GM21381 (cell line): ENCODE measurements at regions not wholly inside any gene's neighbourhood (a gene's known extent, or its start where the extent isn't known, plus 50 kb on each side); places are given as distances from the start of the nearest gene placed in this dataset.

Experiments
- ATAC-seq: cut with Tn5 transposase; IDR thresholded peaks from one replicate; pipeline ENCODE4 v1.9.1; 2021; ENCODE audit warnings: mild to moderate bottlenecking, moderate library complexity; ENCODE audit not compliant: unreplicated experiment

DNA sequence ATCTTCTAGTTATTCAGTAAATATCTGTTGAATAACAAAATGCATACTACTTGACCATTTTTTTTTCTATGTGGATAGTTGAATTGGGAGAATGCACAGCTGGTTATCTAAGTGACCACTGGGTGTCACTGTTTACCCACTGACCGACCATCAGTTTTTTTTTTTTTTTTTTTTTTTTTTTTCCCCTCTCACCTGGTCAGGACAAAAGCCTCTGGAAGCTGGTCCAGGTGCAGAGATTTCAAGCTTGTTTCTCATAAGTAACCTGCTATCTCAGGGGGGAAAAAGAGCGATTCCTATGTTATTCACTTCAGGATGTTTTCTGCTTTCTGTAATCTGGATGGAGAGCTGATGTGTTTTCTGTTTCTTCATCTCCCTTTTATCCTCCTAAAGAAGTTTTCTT is 256.0 kb downstream of the DCDC2C start:
- ATAC-seq: no peak

DNA sequence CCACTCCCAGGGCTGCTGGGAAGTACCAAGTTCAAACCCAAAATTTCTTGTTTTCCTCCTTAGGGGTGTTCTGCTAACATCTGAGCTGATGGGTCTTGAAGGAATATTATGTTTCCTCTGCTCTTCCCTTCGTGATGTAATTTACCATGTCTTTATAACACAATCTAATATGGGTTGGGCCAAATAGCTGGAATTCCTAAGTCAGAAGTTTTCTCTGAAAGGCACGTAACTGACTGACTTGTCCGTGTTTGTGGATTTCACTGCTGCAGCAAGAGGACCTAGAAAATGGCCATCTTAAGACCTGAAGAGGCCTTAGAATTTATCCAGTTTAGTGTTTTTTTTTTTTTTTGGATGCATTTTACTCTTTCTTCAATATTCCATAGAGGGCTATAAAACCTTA is 256.7 kb downstream of the DCDC2C start:
- no peak for ATAC-seq

DNA sequence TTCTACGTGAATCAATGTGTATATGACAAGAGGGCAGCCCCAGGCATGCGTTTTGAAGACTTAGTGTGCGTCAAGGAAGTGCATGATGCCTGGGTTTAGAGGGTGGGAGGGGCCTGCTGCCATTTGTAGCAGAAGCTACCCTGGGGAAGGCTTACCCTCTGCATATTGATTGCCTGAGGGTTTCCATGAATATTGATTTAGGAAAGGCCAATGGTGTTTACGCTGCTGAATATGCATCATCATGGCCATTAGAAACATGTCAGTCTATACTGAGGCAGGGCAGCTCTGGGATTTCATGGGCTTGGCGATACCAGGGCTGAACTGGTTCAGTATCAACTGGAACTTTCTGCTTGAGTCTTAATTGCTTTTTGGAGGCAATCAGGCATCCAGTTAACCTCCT is 259.3 kb downstream of the DCDC2C start:
- ATAC-seq: no peak

DNA sequence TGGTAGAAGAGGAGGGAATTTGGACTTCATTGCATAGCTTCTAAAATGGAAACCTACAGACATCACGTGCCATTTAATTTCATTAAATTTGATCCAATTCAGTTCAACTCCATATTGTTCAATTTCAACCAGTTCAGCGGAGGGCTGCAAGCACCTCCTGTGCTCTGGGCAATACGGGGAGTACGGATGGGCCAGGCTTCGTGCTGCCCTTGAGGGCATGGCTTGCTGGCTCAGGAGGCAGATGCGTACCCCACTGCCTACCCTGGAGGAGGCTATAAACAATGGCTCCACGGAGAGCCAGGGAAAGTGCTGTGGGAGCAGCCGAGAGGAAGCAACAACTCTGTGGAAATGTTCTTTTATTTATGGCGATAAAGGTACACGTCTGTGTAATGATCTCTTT is 261.8 kb downstream of the DCDC2C start:
- no peak for ATAC-seq

DNA sequence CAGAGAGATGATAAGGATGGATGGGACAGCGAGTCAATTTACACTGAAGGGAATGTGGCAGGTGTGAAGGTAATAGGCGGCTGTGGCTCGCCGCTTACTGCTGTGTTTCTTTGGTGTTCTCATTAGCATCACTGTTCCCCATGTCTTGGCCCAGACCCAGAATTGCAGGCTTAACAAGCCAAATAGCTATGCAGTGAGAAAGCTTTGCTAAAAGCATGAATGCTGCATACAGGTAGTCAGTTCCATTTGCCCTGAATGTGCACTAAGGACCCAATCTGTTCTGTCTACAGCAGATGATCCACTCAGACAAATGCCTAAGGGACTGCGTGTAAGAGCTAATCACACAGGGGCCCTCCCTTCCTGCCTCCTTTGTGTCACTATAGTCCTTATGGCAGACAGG is 262.6 kb downstream of the DCDC2C start:
- ATAC-seq: no peak

DNA sequence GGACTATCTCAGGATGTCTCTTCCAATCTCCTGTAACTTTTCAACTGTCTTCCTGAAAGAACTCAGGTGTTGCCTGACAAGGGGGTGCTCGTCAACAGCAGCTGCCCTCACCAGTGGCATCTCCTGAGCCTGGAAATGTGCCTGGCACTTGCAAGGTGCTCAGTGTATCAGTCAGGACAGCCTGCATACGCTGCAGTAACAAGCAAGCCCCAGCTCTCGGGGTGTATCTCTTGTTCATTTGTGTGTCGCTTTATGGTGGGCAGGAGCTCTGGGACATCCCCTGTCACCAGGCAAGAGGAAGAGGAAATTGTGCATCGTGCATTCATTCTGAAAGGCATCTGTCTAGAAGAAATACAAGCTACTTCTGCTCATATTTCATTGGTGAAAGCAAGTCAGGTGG is 263.1 kb downstream of the DCDC2C start:
- no peak for ATAC-seq

DNA sequence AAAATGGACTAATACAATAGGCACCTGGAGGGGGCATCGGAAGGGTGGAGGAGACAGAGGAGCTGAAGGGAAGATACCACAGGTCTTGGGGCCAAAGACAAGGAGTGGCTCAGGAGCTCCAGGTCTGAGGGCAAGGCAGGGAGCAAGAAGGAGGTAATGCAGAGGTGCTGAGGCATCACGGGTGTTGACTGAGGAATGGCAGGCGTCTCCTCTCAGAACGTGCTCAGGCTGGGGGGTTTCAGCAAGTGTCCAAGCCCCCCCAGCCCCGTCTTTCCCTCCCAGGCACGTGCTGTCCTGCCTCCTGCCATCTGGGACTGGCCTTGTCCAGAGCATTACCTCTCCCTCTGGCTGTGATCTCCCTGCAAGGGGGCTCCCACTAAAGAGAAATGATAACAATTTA is 265.4 kb downstream of the DCDC2C start:
- no peak for ATAC-seq

DNA sequence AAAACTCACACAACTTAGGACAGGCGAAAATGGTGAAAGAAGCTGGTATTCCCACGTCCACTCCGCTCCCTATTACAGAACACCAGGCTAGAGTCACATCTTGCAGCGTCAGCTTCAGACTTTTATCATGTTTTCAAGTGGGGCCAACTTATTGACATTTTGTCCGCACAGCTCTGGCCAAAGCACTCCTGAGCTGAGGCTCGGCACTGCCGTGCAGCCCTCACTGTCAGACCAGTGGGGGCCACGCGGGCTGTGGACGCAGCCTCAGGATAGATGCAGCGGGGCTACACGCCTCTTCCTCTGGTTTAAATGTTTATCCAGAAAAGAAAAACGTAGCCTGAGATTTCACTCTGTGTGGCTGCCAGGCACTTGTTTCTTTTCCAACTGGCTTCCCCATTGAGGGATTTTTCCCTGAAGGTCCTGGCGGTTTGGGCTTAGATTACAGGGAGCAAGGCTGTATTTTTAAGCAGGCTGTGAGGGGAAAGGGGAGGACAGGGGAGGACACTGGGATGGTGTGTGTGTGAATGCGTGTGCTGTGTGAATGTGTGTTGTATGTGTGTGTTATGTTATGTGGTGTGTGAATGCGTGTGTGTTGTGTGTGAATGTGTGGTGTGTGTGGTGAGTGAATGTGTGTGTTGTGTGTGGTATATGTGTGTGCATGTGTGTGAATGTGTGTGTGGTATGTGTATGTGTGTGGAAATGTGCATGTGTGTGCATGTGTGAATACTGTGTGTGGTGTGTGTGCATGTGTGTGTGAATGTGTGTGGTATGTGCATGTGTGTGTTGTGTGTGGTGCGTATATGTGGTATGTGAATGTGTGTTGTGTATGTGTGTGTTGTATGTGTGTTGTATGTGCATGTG is 267.6 kb downstream of the DCDC2C start:
- ATAC-seq: no peak

DNA sequence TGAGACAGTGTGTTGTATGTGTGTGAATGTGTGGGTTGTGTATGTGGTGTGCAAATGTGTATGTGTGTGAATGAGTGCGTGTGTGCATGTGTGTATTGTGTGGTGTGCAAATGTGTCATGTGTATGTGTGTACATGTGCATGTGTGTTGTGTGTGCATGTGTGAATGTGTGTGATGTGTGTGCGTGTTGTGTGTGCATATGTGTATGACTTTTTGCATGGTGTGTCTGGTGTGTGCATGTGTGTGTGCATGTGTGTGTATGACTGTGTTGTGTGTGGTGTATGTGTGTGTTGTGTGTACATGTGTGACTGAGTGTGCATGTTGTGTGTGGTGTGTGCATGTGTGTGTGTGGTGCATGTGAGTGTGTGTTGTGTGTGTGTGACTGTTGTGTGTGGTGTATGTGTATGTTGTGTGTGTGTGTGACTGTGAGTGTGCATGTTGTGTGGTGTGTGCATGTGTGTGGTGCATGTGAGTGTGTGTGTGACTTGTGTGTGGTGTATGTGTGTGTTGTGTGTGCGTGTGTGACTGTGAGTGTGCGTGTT is 268.3 kb downstream of the DCDC2C start:
- ATAC-seq: no peak

DNA sequence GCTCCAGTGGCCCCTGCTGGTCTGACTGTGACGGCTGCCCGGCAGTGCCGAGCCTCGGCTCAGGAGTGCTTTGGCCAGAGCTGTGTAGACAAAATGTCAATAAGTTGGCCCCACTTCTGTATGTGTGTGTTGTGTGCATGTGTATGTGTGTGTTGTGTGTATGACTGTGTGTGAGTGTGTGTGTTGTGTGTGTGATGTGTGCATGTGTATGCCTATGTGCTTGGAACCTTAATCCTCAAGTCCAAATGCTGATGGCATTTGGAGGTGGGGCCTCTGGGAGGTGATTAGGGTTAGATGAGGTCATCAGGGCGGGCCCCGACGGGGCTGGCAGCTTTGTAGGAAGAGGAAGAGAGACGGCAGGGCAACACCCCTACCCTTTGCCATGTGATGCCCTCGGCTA is 269.0 kb downstream of the DCDC2C start:
- ATAC-seq: no peak

DNA sequence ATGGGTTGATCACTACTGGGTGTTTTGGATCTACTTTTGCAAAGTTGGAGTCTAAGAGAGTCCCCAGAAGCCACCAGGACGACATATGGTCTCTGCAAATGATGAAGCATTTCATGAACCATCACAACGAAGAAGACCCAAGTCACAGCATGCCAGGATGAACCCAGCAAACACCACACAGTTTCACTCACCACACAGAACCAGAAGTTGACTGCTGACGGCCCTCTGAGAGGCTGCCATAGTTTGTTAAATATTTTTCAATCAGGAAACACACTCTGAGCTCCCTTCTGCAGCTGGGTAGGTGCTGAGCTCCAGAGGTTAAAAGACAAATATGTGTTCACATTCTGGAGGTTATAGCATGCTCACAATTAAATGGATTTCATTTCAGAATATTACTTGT is 271.4 kb downstream of the DCDC2C start:
- ATAC-seq: no peak

DNA sequence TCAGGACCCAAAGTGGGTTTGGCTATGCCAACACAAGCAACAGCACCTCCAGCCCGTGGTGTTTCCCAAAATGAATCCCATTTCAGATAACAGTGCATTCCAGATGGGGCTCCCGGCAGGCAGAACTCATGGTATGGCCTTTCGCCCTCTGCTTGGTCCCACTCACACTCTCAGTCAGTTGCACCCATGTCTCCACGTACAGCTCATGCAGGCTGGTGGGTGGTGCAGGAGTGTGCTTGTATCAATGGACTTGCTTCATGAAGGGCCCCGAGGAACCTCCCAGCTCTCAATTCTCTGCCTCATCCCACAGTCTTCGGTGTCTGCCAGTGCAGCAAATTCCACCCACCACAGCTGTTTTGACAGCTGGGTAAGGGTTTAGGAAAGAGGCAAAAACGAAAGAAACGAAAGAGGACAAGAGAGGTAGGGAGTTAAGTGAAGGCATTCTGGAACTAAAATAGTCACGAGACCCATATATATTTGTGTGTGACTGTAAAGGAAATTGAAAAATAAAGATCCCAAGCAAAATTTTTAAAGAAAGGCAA is 278.1 kb downstream of the DCDC2C start:
- ATAC-seq: no peak

DNA sequence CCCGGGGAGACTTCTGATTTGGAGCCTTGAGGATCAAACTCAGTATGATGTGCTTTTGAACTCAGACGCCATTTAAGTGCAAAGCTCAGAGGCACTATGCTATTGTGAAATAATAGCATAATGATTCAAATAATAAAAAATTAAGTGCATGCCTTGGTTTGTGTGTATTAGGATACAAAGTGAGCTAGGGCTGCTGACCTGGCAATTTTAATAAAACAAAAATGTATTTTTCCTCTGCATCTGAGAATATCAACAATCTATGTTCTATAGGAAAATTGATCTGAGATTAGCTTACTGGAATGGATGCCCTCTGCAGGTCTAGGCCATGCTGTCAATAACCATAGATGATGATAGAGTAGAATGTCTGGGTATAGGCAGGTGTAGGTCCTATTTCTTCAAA is 278.8 kb downstream of the DCDC2C start:
- ATAC-seq: no peak

DNA sequence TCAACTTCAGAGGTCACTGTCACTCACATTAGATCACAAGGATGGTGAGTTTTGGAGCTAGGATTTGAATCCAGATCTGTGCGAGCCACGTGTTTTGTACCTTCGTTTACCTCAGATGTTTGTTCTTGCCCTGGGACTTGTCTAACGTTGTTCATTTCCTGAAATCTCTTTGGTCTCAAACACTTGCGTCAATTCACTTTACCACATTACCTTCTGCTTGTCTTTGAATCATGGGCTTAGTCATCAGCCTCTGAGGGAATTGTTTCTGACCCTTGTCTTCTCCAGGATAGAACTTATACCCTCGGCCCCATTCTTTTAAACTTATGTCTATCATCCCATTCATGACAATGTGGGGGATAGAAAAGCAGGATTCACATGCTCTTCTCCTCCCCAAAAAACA is 282.7 kb downstream of the DCDC2C start:
- no peak for ATAC-seq

DNA sequence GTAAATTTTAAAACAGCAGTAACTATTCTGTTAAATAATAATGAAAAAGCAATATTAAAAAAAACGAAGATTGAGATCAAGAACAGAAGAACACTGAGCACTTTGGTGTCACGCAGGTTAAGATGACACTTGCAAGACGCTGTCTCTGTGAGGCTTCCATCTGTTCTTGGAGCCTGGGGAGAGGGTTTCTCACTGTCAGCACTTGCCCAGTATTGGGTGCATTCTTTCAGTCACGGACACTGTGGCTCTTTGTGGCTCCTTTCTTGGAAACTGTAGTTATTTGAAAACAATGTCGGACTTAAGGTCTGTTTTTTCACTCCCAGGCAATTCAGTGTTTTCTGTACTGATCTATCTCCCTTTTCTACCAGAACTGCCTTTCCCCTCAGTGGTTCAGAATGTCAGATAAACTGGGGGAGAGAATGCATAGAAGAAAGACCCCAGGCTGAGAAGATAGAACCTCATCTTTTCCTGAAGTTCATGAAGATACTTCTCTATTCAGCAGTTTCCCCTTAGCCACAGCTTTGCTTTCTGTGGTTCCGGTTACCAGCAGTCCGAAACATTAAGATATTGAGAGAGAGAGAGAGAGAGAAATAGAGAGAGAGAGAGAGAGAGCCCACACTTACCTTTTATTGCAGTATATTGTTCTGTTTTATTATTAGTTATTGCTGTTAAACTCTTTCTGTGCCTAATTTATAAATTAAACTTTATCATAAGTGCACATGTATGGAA is 283.3 kb downstream of the DCDC2C start:
- ATAC-seq: no peak

DNA sequence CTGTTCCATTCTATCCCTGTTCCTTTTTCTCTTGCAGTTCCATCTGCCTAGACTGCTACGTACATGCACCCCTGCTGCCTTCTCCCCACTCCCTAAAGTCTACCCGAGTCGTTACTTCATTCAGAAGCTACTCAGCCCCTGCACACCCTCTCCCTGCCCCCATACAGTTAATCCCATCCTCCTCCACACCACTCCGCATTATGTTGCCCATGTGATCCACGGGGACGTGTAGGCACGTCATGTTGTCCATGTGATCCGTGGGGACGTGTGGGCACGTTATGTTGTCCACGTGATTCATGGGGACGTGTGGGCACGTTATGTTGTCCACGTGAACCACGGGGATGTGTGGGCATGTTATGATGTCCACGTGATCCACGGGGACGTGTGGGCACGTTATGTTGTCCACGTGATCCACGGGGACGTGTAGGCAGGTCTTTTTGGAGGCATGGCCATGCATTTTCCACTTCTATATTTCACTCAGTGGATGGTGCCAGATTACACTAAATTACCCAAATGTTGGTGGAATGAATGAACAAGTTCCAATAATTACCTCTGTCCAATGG is 299.5 kb downstream of the DCDC2C start:
- ATAC-seq: no peak

DNA sequence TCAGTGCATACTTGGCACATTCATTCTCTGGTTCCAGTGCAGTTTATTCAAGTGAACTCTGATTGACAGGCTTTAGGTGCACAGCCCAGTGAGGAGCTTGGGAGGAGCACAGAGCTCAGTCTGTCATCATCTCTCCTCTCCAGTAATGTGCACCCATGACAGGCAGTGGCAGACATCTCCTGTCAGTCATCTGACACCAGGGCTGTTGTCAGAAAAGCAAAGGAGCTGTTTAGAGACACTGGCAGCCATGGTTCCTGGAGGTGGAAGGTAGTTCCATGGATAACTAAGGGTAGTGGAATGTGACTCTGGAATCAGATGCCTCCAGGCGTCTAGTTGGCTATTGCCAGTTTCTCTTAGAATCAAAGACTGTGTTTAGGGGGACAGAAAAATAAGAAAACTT is 308.8 kb downstream of the DCDC2C start:
- ATAC-seq: no peak

DNA sequence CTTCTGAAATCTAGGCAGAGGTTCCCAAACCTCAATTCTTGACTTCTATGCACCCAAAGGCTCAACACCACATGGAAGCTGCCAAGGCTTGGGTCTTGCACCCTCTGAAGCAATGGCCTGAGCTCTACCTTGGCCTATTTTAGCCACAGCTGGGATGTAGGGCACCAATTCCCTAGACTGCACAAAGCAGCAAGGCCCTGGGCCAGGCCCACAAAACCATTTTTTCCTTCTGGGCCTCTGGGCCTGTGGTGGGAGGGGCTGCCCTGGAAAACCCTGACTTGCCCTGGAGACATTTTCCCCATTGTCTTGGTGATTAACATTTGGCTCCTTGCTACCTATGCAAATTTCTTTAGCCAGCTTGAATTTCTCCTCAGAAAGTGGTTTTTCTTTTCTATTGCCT is 315.2 kb downstream of the DCDC2C start:
- ATAC-seq: no peak

DNA sequence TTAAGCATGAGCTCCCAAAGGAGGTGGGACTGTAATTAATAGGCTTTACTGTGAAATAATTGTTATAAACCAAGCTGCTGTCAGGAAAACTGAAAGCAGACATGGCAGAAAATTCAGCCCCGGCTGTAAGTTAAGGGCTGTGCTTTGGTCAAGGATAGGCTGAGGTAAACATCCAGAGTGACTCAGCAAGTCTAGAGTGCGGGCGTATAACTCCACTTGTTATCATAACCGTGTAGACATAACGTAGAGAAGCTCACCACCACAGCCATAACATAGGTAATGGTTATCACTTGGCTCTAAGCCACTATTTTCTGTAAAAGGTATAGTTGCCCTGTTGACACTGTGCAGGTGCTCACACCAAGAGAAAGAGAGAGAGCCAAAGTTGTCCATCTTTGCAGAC is 316.8 kb downstream of the DCDC2C start:
- no peak for ATAC-seq

DNA sequence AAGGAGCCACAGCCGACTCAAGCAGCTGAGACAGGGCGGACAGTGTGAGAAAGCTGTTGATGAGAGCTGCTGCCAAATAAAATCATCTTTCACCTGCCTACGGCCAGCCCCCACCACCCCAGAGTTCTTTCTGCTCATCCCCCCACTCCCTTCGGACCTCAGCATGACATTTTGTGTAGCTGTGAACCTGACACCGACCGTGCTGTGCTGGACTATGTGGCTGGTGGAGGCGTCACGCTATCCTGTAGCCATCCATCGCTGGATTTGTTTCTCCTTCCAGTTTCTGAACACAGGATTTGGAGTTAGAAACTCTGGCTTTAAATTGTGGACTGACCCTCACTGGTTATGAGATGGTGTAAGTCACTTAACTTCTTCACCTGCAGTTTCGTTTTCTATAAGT is 317.3 kb downstream of the DCDC2C start:
- ATAC-seq: no peak

DNA sequence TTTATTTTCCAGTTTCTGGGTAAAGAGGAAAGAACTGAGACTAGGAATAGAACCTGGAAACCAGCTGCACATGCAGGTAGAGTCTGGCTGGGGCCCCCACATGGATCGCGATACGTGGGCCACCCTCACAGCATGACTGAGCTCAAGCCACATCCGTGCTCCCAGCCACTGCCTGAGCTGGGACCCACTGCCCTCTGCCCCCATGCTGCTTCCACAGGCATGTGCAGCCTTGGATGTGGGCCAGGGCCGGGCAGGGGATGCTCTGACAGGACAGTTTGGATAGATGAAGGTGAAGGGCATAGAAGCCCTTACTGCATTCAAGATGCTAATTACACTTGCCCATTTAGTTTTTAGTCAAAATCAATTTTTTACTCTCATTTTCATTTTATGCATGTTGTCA is 321.2 kb downstream of the DCDC2C start:
- no peak for ATAC-seq

DNA sequence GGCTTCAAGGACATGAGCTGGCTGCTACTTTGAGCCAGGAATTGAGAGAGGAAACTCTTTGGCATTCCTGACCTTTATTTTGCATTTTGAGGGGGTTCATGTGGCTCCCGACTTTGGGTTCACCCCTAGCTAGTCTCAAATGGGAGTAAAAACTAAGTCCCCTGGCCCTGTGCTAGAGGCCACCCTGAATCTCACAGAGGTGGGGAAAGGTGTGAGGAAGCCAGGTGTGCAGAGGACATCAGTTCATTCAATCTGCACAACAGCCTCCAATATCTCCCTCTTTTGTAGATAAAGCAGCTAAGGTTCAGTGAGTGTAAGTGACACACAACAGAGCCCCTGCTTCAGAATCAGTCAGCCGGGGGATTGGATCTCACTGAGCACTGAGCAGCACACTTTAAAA is 325.7 kb downstream of the DCDC2C start:
- ATAC-seq: no peak
